DND-41 (cell line): ENCODE measurements at regions not wholly inside any gene's neighbourhood (a gene's known extent, or its start where the extent isn't known, plus 50 kb on each side); places are given as distances from the start of the nearest gene placed in this dataset.

ENCODE experiments used
- CTCF ChIP-seq: IDR thresholded peaks from 2 replicates; pipeline ENCODE4 v1.5.1; 2012; ENCODE audit warnings: borderline replicate concordance, low read length, moderate library complexity, mild to moderate bottlenecking; ENCODE audit not compliant: poor library complexity, severe bottlenecking; ENCODE audit errors: extremely low read depth
- EZH2 ChIP-seq: IDR thresholded peaks from 3 replicates; pipeline ENCODE4 v1.6.1; 2012; ENCODE audit warnings: borderline replicate concordance, low read depth, mild to moderate bottlenecking, moderate library complexity, low read length, inconsistent platforms; ENCODE audit not compliant: severe bottlenecking

- TF ChIP-seq CTCF, result no peak
- TF ChIP-seq EZH2, result no peak
Observed at GRCh38 chr10:93152136-93152535, 78.4 kb downstream of the CYP26A1 start.
